K562 (cell line): ENCODE measurements at regions not wholly inside any gene's neighbourhood (a gene's known extent, or its start where the extent isn't known, plus 50 kb on each side); places are given as distances from the start of the nearest gene placed in this dataset.

ENCODE experiments used
- BRD4 ChIP-seq: fragments of 200-600 bp; sonication (generic); IDR thresholded peaks from 2 replicates; pipeline ENCODE4 v1.6.1; 2017; ENCODE audit warnings: inconsistent platforms
- CREBBP ChIP-seq: IDR thresholded peaks from one replicate; pipeline ENCODE4 v1.6.1; 2012; ENCODE audit warnings: low read depth, mild to moderate bottlenecking, control low read depth, inconsistent platforms, low read length
- GMEB1 ChIP-seq: fragments of 250-450 bp; sonication (Bioruptor Pico); IDR thresholded peaks from 2 replicates; pipeline ENCODE4 v1.4.0; 2020; ENCODE audit warnings: mild to moderate bottlenecking
- RHOXF2B ChIP-seq: fragments of 250-450 bp; sonication (Bioruptor Pico); conservative IDR thresholded peaks from 2 replicates; pipeline ENCODE4 v1.5.1; 2021
- SAP30 ChIP-seq: fragments of 200-600 bp; sonication (generic); IDR thresholded peaks from 2 replicates; pipeline ENCODE4 v1.6.1; 2012; ENCODE audit warnings: borderline replicate concordance, low read depth, mild to moderate bottlenecking, moderate library complexity, low read length, control low read depth, inconsistent platforms; ENCODE audit not compliant: insufficient read depth, poor library complexity, severe bottlenecking
- XRCC3 ChIP-seq: fragments of 450-650 bp; IDR thresholded peaks from 2 replicates; pipeline ENCODE4 v1.6.1; 2017; ENCODE audit warnings: mild to moderate bottlenecking, moderate library complexity
- ZNF232 ChIP-seq: sonication (generic); formaldehyde crosslinking; IDR thresholded peaks from 2 replicates; pipeline ENCODE4 v1.8.0; 2022; ENCODE audit warnings: mild to moderate bottlenecking, missing genetic modification reagents
- TF ChIP-seq, protein P1 (sequence below): fragments of 250-450 bp; sonication (Bioruptor Pico); IDR thresholded peaks from 2 replicates; pipeline ENCODE4 v1.4.0; 2020; ENCODE audit warnings: mild to moderate bottlenecking, moderate library complexity

DNA sequence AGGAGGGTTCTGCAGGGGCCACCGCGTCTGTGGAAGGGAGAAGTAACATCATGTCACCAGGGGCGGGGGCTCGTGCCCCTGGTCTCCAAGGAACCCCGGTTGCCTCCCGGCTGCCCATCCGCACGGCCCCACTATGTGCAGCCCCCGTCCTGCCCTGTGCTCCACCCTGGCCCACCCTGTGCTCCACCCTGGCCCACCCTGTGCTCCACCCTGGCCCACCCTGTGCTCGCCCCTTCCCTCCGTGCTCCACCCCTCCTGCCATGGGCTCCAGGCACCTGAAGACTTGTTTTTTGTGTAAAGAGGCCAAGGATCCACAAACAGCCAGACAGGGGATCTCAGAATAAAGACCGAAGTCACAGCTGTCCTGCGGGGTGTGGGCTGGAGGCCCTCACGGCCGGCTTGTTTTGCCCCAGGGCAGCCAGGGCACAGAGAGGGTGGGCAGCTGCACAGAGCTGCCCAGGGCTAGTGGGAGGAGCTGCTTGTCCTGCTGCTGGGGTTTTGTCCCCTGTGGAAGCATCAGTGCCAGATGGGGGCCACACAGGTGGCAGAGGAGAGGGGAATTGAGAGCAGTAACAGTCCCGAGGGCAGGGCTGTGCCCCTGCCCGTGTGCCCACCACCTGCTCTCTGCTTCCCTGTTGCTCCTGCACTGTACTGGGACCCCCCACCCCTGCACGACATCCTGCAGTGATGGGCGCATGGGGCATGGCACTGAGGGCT, 147.0 kb upstream of the CIBAR2 start (continued):
- TF ChIP-seq GMEB1 (CRISPR knock-in tag), result no peak
- TF ChIP-seq, protein P1, sequence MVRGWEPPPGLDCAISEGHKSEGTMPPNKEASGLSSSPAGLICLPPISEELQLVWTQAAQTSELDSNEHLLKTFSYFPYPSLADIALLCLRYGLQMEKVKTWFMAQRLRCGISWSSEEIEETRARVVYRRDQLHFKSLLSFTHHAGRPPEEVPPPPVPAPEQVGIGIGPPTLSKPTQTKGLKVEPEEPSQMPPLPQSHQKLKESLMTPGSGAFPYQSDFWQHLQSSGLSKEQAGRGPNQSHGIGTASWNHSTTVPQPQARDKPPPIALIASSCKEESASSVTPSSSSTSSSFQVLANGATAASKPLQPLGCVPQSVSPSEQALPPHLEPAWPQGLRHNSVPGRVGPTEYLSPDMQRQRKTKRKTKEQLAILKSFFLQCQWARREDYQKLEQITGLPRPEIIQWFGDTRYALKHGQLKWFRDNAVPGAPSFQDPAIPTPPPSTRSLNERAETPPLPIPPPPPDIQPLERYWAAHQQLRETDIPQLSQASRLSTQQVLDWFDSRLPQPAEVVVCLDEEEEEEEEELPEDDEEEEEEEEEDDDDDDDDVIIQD (CRISPR knock-in tag), result no peak
- TF ChIP-seq CREBBP, result no peak
- TF ChIP-seq XRCC3, result no peak
- TF ChIP-seq BRD4, result no peak
- TF ChIP-seq ZNF232 (CRISPR knock-in tag), result no peak
- no peak for TF ChIP-seq SAP30
- TF ChIP-seq RHOXF2B (CRISPR knock-in tag), result no peak
